Breast epithelium (tissue), 3 donors: ENCODE measurements at regions not wholly inside any gene's neighbourhood (a gene's known extent, or its start where the extent isn't known, plus 50 kb on each side); places are given as distances from the start of the nearest gene placed in this dataset.

Experiments used
- POLR2A ChIP-seq: fragments of 450-650 bp; IDR thresholded peaks from one replicate; pipeline ENCODE4 v1.6.1; 2016; ENCODE audit warnings: antibody characterized with exemption, mild to moderate bottlenecking, moderate library complexity
- TF ChIP-seq, protein P1 (sequence below), 3 donors: fragments of 450-650 bp; IDR thresholded peaks; one replicate each; pipeline ENCODE4 v1.5.1; 2016 to 2017; ENCODE audit warnings: antibody characterized with exemption in 3 of 3, mild to moderate bottlenecking in 3 of 3, moderate library complexity in 3 of 3

DNA sequence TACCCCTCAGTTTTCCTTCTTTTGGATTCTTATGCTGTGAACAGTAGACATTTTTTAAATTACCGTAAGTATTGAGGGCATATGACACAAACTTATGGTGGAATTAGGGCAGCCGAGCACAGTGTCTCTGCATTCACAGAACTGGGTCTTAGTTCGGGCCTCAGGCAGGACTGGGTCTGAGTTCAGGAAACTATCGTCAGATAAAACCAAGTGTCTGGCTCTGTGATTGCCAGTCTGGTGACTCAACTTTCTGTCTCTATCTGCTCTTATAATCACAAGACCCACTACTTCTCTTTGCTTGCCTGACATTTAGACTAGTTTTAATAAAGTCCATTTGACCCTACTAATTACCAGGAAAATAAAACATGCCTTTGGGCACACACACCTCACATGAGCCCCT lies 146.2 kb downstream of the LMLN start:
- TF ChIP-seq, protein P1, sequence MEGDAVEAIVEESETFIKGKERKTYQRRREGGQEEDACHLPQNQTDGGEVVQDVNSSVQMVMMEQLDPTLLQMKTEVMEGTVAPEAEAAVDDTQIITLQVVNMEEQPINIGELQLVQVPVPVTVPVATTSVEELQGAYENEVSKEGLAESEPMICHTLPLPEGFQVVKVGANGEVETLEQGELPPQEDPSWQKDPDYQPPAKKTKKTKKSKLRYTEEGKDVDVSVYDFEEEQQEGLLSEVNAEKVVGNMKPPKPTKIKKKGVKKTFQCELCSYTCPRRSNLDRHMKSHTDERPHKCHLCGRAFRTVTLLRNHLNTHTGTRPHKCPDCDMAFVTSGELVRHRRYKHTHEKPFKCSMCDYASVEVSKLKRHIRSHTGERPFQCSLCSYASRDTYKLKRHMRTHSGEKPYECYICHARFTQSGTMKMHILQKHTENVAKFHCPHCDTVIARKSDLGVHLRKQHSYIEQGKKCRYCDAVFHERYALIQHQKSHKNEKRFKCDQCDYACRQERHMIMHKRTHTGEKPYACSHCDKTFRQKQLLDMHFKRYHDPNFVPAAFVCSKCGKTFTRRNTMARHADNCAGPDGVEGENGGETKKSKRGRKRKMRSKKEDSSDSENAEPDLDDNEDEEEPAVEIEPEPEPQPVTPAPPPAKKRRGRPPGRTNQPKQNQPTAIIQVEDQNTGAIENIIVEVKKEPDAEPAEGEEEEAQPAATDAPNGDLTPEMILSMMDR (IDR thresholded peaks at IDR 0.05), result no peak
- TF ChIP-seq POLR2A, result no peak
